Liver (tissue), 3 donors: ENCODE measurements at regions not wholly inside any gene's neighbourhood (a gene's known extent, or its start where the extent isn't known, plus 50 kb on each side); places are given as distances from the start of the nearest gene placed in this dataset.

Source experiments
- CTCF ChIP-seq: fragments of 150-350 bp; IDR thresholded peaks from 2 replicates; pipeline ENCODE4 v1.5.1; 2017; ENCODE audit warnings: improper control_type of control experiment, low read depth, low read length; ENCODE audit not compliant: missing input control
- GABPA ChIP-seq, 2 donors: IDR thresholded peaks in 1 of 2; conservative IDR thresholded peaks in 1 of 2; 2 replicates each; pipeline ENCODE4 v1.6.1; 2016; ENCODE audit warnings: antibody characterized with exemption in 2 of 2, mild to moderate bottlenecking in 1 of 2, moderate library complexity in 1 of 2
- NR2F2 ChIP-seq: IDR thresholded peaks from 2 replicates; pipeline ENCODE4 v1.6.1; 2016; ENCODE audit warnings: antibody characterized with exemption
- SP1 ChIP-seq: IDR thresholded peaks from 2 replicates; pipeline ENCODE4 v1.6.1; 2018; ENCODE audit warnings: antibody characterized with exemption, mild to moderate bottlenecking
- TAF1 ChIP-seq: conservative IDR thresholded peaks from 2 replicates; pipeline ENCODE4 v1.6.1; 2016; ENCODE audit warnings: antibody characterized with exemption, mild to moderate bottlenecking
- donor health status: healthy.
- donor health status: healthy.

- TF ChIP-seq CTCF (no peak), GABPA (IDR thresholded peaks at IDR 0.05 in 1 of 2, conservative IDR thresholded peaks at IDR 0.05 in 1 of 2) (no peak), TAF1 (no peak), NR2F2 (no peak), SP1 (no peak)
Observed at GRCh38 chr13:50629966-50630365, 213.5 kb downstream of the DLEU7 start.
